Left lung (tissue), 4 donors: ENCODE measurements at regions not wholly inside any gene's neighbourhood (a gene's known extent, or its start where the extent isn't known, plus 50 kb on each side); places are given as distances from the start of the nearest gene placed in this dataset.

Source experiments
- ATAC-seq: fragments of 200-7000 bp; cut with Tn5 transposase; one replicate; pipeline ENCODE4 v1.9.1; 2020; ENCODE audit warnings: moderate library complexity
- DNase-seq, 4 donors: peaks; one replicate each; pipeline ENCODE4 v3.0.0-alpha.2; 2013 to 2020
- H3K27ac ChIP-seq, 2 donors: fragments of 200-600 bp; sonication (generic) in 1 of 2; one replicate each; pipeline versions ENCODE4 v1.5.0 to v1.8.0; 2020 to 2021
- H3K27me3 ChIP-seq, 2 donors: fragments of 200-600 bp; sonication (generic) in 1 of 2; one replicate each; pipeline versions ENCODE4 v1.5.0 to v1.8.0; 2020 to 2021
- H3K36me3 ChIP-seq, 2 donors: fragments of 200-600 bp; sonication (generic) in 1 of 2; one replicate each; pipeline versions ENCODE4 v1.5.0 to v1.8.0; 2020 to 2021
- H3K4me1 ChIP-seq, 2 donors: fragments of 200-600 bp; one replicate each; pipeline ENCODE4 v1.8.0; 2021
- H3K4me3 ChIP-seq, 2 donors: fragments of 200-600 bp; sonication (generic) in 1 of 2; one replicate each; pipeline versions ENCODE4 v1.5.0 to v1.8.0; 2020 to 2021; ENCODE audit warnings: mild to moderate bottlenecking in 1 of 2
- H3K9me3 ChIP-seq, 2 donors: fragments of 200-600 bp; sonication (generic) in 1 of 2; one replicate each; pipeline versions ENCODE4 v1.5.0 to v1.8.0; 2020 to 2021
- CTCF ChIP-seq, 2 donors: fragments of 200-600 bp; sonication (generic) in 1 of 2; IDR thresholded peaks; one replicate each; pipeline versions ENCODE4 v1.5.0 to v1.8.0; 2021; ENCODE audit warnings: antibody characterized with exemption in 2 of 2
- intact Hi-C, 2 donors: fragments of 100-400 bp; cut with DNase I; formaldehyde crosslinking; loops; one replicate each; pipeline versions ENCODE4 v1.11.2 to v1.14.2; 2022
- donor health status: DM: no; HTN: yes; CAD: no.
- donor health status: DM: no; HTN: no; CAD: no.

DNA sequence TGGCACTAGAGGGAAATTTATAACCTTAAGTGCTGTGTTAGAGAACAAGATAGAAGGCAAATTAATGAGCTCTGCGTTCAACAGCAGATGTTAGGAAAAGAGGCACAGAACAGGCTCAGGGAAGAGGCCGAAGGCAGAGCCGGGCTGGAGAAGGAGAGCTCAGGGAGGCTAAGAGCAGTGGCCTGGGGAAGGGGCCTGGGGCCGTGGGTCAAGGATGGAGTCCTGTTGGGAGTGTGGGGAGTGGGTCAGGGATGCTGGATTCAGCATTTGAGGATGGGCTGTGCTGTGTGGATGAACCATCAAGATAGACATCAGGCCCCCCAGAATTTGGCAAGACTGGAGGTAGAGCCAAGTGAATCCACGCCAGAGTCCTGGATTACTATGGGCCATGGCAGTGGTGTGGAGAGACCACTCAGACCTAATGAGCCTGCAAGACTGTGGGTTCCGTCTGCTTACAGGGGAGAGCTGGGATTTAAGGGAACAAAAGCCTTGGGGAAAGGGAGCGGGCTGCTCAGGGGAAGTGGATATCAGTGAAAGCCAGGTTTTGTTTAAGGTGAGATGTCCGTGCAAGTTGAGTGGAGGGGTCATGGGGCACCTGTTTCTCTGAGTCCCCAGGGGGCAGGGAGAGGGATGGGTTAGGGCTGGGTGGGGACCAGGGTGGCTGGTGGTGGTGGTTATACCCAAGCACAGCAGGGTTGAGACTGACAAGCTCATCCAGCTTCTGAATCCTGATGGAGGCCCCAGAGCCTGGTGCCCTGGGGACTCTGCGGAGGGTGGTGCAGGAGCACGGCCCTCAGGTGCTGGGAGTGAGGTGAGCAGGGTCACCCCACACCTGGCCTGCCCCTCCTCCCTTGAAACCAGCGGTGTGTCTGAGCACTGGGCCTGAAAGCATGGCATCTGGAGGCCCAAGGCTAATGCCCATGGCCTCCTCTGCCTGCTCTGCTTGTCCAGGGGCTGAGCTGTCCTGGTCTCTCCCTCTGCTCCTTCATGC lies 101.7 kb downstream of the BMS1 start:
- ATAC-seq: no peak

DNA sequence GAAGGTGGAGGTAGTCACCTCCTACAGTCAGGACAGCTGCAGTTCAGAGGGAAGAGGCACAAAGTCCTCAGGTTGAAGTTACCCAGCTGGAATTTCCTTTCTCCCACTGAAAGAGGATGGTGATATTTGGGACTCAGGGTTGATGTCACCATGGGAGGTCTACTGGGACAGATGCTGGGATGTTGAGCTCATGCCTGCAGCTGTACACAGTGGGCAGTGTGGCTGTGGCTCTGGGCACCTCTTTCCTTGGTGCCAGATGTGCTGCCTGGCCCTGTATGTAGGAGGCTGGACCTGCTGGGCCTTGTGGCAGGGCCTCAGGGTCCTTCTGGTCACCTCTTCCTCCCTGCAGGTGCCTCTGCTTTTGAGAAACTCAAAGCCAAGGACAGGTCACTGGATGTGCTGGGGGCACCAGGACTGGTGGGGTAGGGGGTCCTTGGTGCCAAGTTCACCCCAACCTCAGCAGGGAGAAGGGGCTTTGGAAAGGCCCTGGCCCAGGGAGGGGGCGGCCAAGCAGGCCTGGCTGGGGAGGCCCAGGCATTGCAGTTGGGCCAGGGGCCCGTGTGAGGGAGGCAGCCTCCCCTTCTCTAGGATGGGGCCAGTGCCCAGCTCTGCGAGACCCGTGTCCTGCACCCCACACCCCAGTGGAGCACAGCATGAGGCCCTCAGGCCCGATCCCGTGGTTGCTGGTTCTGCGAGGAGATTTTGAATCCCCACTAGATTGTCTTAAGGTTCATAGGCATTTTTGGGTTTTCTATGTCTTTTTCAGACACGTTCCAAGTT lies 103.1 kb downstream of the BMS1 start:
- Histone ChIP-seq H3K36me3 (no peaks in the 10 kb centered on the region), H3K27ac (no peak overlapping the region), H3K27me3 (no peaks in the 10 kb centered on the region), H3K4me3 (no peak overlapping the region), H3K4me1 (no peaks in the 10 kb centered on the region), H3K9me3 (peaks cover 0 to 23% of the 10 kb centered on the region in 2 donors)
- no peak for DNase-seq
- no peak for ATAC-seq
- no peak for TF ChIP-seq CTCF (IDR thresholded peaks at IDR 0.05)
- intact Hi-C loops: no loop called here

More for the DNA sequence above, 101.7 kb downstream of the BMS1 start:
- Histone ChIP-seq H3K27ac (no peak overlapping the region), H3K27me3 (peaks cover 0 to 11% of the 10 kb centered on the region in 2 donors), H3K4me1 (no peaks in the 10 kb centered on the region), H3K9me3 (peaks cover 0 to 23% of the 10 kb centered on the region in 2 donors), H3K36me3 (no peaks in the 10 kb centered on the region), H3K4me3 (no peak overlapping the region)
- no peak for DNase-seq
- intact Hi-C loops: no loop called here
- TF ChIP-seq CTCF (IDR thresholded peaks at IDR 0.05): no peak

GRCh38 chr10:42887734-42888503 lies 105.3 kb downstream of the BMS1 start:
- Histone ChIP-seq H3K36me3 (no peaks in the 10 kb centered on the region), H3K27me3 (no peaks in the 10 kb centered on the region), H3K27ac (no peak overlapping the region), H3K4me3 (no peak overlapping the region), H3K9me3 (peaks cover 0 to 6% of the 10 kb centered on the region in 2 donors), H3K4me1 (no peaks in the 10 kb centered on the region)
- intact Hi-C loops: no loop called here
- DNase-seq (no peak), ATAC-seq (no peak)
- TF ChIP-seq CTCF (IDR thresholded peaks at IDR 0.05): no peak

DNA sequence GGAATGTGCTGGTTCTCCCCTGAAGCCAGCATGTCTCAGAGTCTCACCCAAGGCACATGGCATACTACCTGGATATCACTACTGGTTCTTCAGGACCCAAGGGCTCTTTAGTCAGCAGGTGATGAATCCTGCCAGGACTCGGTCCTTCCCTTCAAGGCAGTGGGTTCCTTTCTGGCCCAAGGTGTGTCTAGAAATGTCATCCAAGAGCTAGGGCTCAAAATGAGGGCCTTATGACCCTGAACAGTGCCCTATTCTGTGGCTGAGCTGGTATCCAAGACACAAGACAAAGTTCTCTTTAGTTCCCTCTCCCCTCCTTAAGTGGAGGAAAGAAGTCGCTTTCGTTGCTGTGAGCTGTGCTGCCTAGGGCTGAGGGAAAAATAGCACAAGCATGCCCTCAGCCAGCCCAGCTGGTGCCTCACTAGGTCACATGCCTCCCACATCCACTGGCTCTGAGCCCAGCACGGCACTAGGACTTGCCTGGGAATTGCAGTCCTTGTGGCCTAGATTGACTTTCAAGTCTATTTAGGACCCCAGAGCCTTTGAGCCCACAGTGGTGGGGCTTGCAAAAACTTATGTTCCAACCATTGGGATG lies 106.0 kb downstream of the BMS1 start:
- intact Hi-C loops: no loop called here
- ATAC-seq (no peak), DNase-seq (no peak)
- no peak for TF ChIP-seq CTCF (IDR thresholded peaks at IDR 0.05)
- no peaks in the 10 kb centered on the region for H3K9me3 ChIP-seq
- H3K27me3 ChIP-seq: no peaks in the 10 kb centered on the region
- no peaks in the 10 kb centered on the region for H3K36me3 ChIP-seq
- no peak overlapping the region for H3K4me3 ChIP-seq
- no peaks in the 10 kb centered on the region for H3K4me1 ChIP-seq
- no peak overlapping the region for H3K27ac ChIP-seq
